Heart right ventricle (tissue), 16 donors: ENCODE measurements at regions not wholly inside any gene's neighbourhood (a gene's known extent, or its start where the extent isn't known, plus 50 kb on each side); places are given as distances from the start of the nearest gene placed in this dataset.
A peak's percentile ranks its signal among the peaks of the same experiment; 100 is the strongest.

ENCODE experiments used
- ATAC-seq, 8 donors: fragments of 200-7000 bp; cut with Tn5 transposase; one replicate each; pipeline ENCODE4 v1.9.1; 2020; ENCODE audit warnings: mild to moderate bottlenecking in 8 of 8, moderate library complexity in 8 of 8, moderate number of reproducible peaks in 1 of 8
- DNase-seq, 2 donors: peaks; one replicate each; pipeline ENCODE4 v3.0.0-alpha.2; 2020
- H3K27ac ChIP-seq, 10 donors: fragments of 200-600 bp; sonication (generic) in 2 of 10; one replicate each; pipeline versions ENCODE4 v1.5.0 to v1.8.0; 2020 to 2022; ENCODE audit warnings: mild to moderate bottlenecking in 3 of 10
- H3K27me3 ChIP-seq, 7 donors: fragments of 200-600 bp; one replicate each; pipeline ENCODE4 v1.8.0; 2021 to 2022; ENCODE audit warnings: mild to moderate bottlenecking in 2 of 7
- H3K36me3 ChIP-seq, 9 donors: fragments of 200-600 bp; sonication (generic) in 1 of 9; one replicate each; pipeline versions ENCODE4 v1.5.0 to v1.8.0; 2020 to 2022; ENCODE audit warnings: mild to moderate bottlenecking in 2 of 9
- H3K4me1 ChIP-seq, 9 donors: fragments of 200-600 bp; sonication (generic) in 1 of 9; one replicate each; pipeline versions ENCODE4 v1.5.0 to v1.8.0; 2020 to 2022; ENCODE audit warnings: mild to moderate bottlenecking in 4 of 9
- H3K4me3 ChIP-seq, 10 donors: fragments of 200-600 bp; sonication (generic) in 2 of 10; one replicate each; pipeline versions ENCODE4 v1.5.0 to v1.8.0; 2020 to 2022; ENCODE audit warnings: mild to moderate bottlenecking in 7 of 10, moderate library complexity in 2 of 10
- H3K9me3 ChIP-seq, 11 donors: fragments of 200-600 bp in 10 of 11; sonication (generic) in 2 of 11; one replicate each; pipeline versions ENCODE4 v1.5.0 to v1.8.0; 2013 to 2022; ENCODE audit warnings: mild to moderate bottlenecking in 2 of 11, control low read depth in 1 of 11, moderate library complexity in 1 of 11
- WGBS, 2 donors: extraction: QIAGEN DNeasy Blood & Tissue Kit; methylation state at CpG; one replicate each; pipeline ENCODE4 v1.1.7; 2013; ENCODE audit warnings: inconsistent platforms in 1 of 2; 5-methylcytosine and 5-hydroxymethylcytosine counted together
- intact Hi-C, 10 donors: fragments of 100-400 bp; cut with DNase I; formaldehyde crosslinking; loops; one replicate each; pipeline versions ENCODE4 v1.11.1 to v1.14.2; 2022
- TF ChIP-seq, protein P1 (sequence below), 9 donors: fragments of 200-600 bp; sonication (generic) in 2 of 9; IDR thresholded peaks; one replicate each; pipeline versions ENCODE4 v1.5.0 to v1.8.0; 2021 to 2022; ENCODE audit warnings: antibody characterized with exemption in 9 of 9, mild to moderate bottlenecking in 5 of 9, moderate library complexity in 1 of 9
- donor health status: Arrhythmogenic right ventricular cardiomyopathy.
- donor health status: ischemic (EF 13 %, LVEDD 7.1; RV severe dilation, severe dysfunction).
- donor health status: healthy with polysubstance abuse.
- donor health status: DM: no; HTN: yes; CAD: no.
- donor health status: DM: no; HTN: no; CAD: no.
- donor health status: ischemic (EF 25% LVEDD 6.9; RV normal size, moderate dysfunction).
- donor health status: ischemic (EF 25% LVEDD 5.7; RV mildly dilated, moderate dysfunction).
- donor health status: healthy.
- donor health status: DM: yes; HTN: yes; CAD: no.
- donor health status: Ischemic cardiomyopathy.
- donor health status: ischemic (EF 35%, LVEDD 5.7; RV mildly dilated, moderate dysfunction).
- donor health status: nonischemic (EF 11% LVEDD 7.7; RV severe dilation, severe dysfunction).
- donor health status: DM: yes; HTN: yes; CAD: no.
- donor health status: PGD.
- donor health status: ischemic (EF 29% LVEDD 5.4; RV normal size, mild dysfunction).
- donor health status: nonischemic (EF 23%, LVEDD 6.1; RV moderate dilation, normal function).

GRCh38 chr16:24668481-24669061 is 60.9 kb upstream of the TNRC6A start:
- TF ChIP-seq, protein P1, sequence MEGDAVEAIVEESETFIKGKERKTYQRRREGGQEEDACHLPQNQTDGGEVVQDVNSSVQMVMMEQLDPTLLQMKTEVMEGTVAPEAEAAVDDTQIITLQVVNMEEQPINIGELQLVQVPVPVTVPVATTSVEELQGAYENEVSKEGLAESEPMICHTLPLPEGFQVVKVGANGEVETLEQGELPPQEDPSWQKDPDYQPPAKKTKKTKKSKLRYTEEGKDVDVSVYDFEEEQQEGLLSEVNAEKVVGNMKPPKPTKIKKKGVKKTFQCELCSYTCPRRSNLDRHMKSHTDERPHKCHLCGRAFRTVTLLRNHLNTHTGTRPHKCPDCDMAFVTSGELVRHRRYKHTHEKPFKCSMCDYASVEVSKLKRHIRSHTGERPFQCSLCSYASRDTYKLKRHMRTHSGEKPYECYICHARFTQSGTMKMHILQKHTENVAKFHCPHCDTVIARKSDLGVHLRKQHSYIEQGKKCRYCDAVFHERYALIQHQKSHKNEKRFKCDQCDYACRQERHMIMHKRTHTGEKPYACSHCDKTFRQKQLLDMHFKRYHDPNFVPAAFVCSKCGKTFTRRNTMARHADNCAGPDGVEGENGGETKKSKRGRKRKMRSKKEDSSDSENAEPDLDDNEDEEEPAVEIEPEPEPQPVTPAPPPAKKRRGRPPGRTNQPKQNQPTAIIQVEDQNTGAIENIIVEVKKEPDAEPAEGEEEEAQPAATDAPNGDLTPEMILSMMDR (IDR thresholded peaks at IDR 0.05) = no peak
- intact Hi-C loops = no loop called here
- Histone ChIP-seq H3K27me3 (no peaks in the 10 kb centered on the region), H3K4me3 (no peak overlapping the region), H3K36me3 (no peaks in the 10 kb centered on the region), H3K9me3 (no peaks in the 10 kb centered on the region), H3K4me1 (peaks cover 0 to 27% (median 14%) of the 10 kb centered on the region in 9 donors), H3K27ac (peak overlapping the region in 8 of 10 donors; percentile 38 to 78 (median 60))
- DNase-seq (peak in 1 of 2 donors; percentile 10), ATAC-seq (peak in 7 of 8 donors; percentile 25 to 63 (median 57))
- 51 to 68% methylated on average over 9 of the region's 9 CpGs for WGBS, 2 donors

DNA sequence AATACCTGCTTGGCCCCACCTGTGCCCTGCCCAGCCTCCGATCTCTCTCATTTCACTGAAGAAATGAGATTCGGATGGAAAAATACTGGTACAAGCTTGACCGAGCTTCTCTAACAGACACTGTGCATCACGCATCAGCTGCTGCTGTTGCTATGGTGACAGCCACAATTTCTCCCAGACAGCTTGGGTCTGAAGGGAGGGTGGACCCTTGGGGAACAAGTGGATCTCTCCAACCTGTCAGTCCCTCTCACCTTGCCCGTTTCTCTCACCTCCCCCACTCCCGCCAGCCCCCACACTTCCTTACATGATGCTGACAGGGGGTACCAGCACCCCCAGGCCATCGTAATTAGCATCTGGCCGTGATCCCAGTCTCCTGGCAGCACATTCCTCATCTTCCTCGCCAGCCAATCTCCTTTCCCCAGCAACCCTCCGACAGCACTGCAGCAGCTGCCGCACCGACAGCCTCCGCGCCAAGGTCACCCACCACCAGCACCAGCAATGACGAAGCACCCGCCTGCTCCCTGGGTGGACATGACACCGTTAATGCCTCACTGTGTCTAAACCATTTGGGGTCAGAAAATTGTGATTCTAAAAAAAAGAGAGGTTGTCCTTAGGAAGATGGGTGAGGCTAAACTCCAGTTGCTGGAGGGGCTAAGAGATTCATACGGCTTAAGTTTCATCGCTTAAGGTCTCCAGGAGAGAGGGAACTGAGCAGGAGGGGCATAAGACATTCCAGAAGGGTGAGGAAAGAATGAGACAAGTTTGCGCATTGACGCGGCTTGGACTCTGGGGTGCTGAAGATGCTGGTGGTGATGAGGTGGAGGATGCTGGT is 58.6 kb upstream of the TNRC6A start:
- H3K9me3 ChIP-seq = no peaks in the 10 kb centered on the region
- TF ChIP-seq, protein P1 (IDR thresholded peaks at IDR 0.05) = no peak
- intact Hi-C loops = no loop called here
- H3K27me3 ChIP-seq = no peaks in the 10 kb centered on the region
- ATAC-seq (peak; percentile 50 to 91 (median 80)), DNase-seq (peak; percentile 55 to 64)
- H3K27ac ChIP-seq = peak overlapping the region in 7 of 10 donors; percentile 2 to 68 (median 50)
- peak overlapping the region in 1 of 10 donors; percentile 2 for H3K4me3 ChIP-seq
- H3K36me3 ChIP-seq = no peaks in the 10 kb centered on the region
- 16 to 17% methylated on average over 22 of the region's 22 CpGs for WGBS, 2 donors
- H3K4me1 ChIP-seq = peaks cover 0 to 27% (median 14%) of the 10 kb centered on the region in 9 donors

DNA sequence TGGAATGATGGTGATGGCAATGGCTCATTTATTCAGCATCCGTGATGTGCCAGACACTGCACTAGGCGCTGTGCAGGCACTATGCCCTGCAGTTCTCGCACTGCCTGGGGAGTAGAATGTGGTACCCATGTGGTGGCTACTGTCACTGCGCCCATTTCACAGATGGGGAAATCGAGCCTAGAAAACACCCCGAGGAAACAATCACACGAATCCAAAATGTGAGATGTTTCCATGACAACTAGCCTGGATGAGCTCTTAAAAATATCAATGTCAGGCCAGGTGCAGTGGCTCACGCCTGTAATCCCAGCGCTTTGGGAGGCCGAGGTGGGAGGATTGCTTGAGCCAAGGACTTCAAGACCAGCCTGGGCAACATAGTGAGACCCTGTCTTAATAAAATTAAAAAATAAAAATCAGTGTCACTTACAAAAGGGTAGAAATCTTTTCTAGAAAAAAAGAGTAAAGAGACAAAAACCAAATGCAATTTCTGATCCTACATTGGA is 57.9 kb upstream of the TNRC6A start:
- no peak overlapping the region for H3K4me3 ChIP-seq
- no peaks in the 10 kb centered on the region for H3K9me3 ChIP-seq
- TF ChIP-seq, protein P1 (IDR thresholded peaks at IDR 0.05) = no peak
- H3K36me3 ChIP-seq = no peaks in the 10 kb centered on the region
- no peaks in the 10 kb centered on the region for H3K27me3 ChIP-seq
- ATAC-seq (no peak), DNase-seq (no peak)
- intact Hi-C loops = no loop called here
- WGBS, 2 donors = 83 to 92% methylated on average over 10 of the region's 10 CpGs
- H3K27ac ChIP-seq = peak overlapping the region in 5 of 10 donors; percentile 10 to 63 (median 50)
- peaks cover 0 to 27% (median 14%) of the 10 kb centered on the region in 9 donors for H3K4me1 ChIP-seq

DNA sequence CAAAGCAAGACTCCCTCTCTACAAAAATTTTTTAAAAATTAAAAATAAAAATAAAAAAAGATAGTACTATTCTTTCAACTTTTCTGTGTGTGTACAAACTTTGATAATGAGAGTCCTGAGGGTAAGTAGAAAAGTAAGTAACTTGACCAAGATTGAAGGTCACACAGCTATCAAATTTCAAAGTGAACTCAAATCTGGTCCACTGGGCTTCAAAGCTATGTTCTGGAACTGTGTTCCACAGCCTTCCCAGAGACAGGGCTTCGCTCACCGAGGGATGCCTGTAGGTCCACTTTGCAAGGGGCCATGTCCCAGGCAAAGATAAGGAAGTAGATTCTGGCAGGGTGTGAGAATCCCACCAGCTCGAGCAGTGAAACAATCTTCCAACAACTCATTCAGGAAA is 56.3 kb upstream of the TNRC6A start:
- Histone ChIP-seq H3K36me3 (no peaks in the 10 kb centered on the region), H3K27me3 (peaks cover 0 to 2% (median 0%) of the 10 kb centered on the region in 7 donors), H3K4me3 (no peak overlapping the region), H3K27ac (no peak overlapping the region), H3K9me3 (no peaks in the 10 kb centered on the region), H3K4me1 (peaks cover 0 to 27% (median 14%) of the 10 kb centered on the region in 9 donors)
- ATAC-seq (no peak), DNase-seq (no peak)
- TF ChIP-seq, protein P1 (IDR thresholded peaks at IDR 0.05) = no peak
- WGBS, 2 donors = 67 to 78% methylated on average over 3 of the region's 3 CpGs
- intact Hi-C loops = no loop called here
